GM12878 (cell line): ENCODE measurements at regions not wholly inside any gene's neighbourhood (a gene's known extent, or its start where the extent isn't known, plus 50 kb on each side); places are given as distances from the start of the nearest gene placed in this dataset.

ENCODE experiments used
- ATAC-seq: fragments of 200-7000 bp; cut with Tn5 transposase; 3 replicates; pipeline ENCODE4 v1.9.1; 2020; ENCODE audit warnings: mild to moderate bottlenecking, moderate library complexity
- BruUV-seq: library from RNA; stranded (reverse); fragments of 400-500 nt; replicated peaks from 2 replicates; lab custom pipeline; 2021; lab: Mats Ljungman, UMichigan
- CTCF ChIA-PET: fragments of 300-600 bp; sonication (Branson Sonifier 250); formaldehyde crosslinking; extraction: SDS; loops from one replicate; lab custom pipeline; 2021; ENCODE audit warnings: inconsistent platforms; lab: Yijun Ruan, JAX
- POLR2A ChIA-PET: fragments of 350-600 bp; formaldehyde crosslinking; extraction: SDS; loops from one replicate; lab custom pipeline; 2021; ENCODE audit warnings: inconsistent platforms; lab: Charles Lee
- RAD21 ChIA-PET: fragments of 300-600 bp; sonication (Branson Sonifier 250); formaldehyde crosslinking; loops from one replicate; lab custom pipeline; 2023; ENCODE audit warnings: antibody characterized with exemption; ENCODE audit not compliant: unreplicated experiment; lab: Charles Lee
- SMC1A ChIA-PET: fragments of 300-600 bp; sonication (Branson Sonifier 250); formaldehyde crosslinking; loops from one replicate; lab custom pipeline; 2023; ENCODE audit not compliant: unreplicated experiment, uncharacterized antibody; lab: Charles Lee
- DNase-seq: peaks from one replicate; pipeline ENCODE4 v3.0.0-alpha.2; 2011; ENCODE audit warnings: low read depth, low spot score
- FAIRE-seq: peaks from 3 replicates; lab custom pipeline; 2011; peaks lifted over from hg19 to GRCh38; lab: Jason Lieb, UNC
- H2AFZ ChIP-seq: 2 replicates; pipeline ENCODE4 v1.6.0; 2011; ENCODE audit warnings: low read depth, low read length, control low read depth; ENCODE audit not compliant: control insufficient read depth
- H3K27ac ChIP-seq: 2 replicates; pipeline ENCODE4 v1.5.1; 2011; ENCODE audit warnings: control low read depth; ENCODE audit not compliant: control insufficient read depth, insufficient read depth
- H3K27me3 ChIP-seq, 2 experiments: replicated peaks in 1 of 2; 2 replicates each; pipeline versions ENCODE4 v1.6.0 to v1.6.1; 2011; ENCODE audit warnings: low read length in 1 of 2; ENCODE audit not compliant: control insufficient read depth in 2 of 2, insufficient read depth in 2 of 2
- H3K36me3 ChIP-seq, 2 experiments: 2 replicates each; pipeline ENCODE4 v1.5.1; 2011; ENCODE audit warnings: low read length in 1 of 2; ENCODE audit not compliant: control insufficient read depth in 2 of 2, insufficient read depth in 2 of 2
- H3K4me1 ChIP-seq: 2 replicates; pipeline ENCODE4 v1.6.1; 2011; ENCODE audit warnings: mild to moderate bottlenecking, low read length, moderate library complexity, mixed read lengths; ENCODE audit not compliant: control insufficient read depth, insufficient read depth
- H3K4me2 ChIP-seq: 2 replicates; pipeline ENCODE4 v1.6.0; 2011; ENCODE audit warnings: control low read depth; ENCODE audit not compliant: control insufficient read depth, insufficient read depth
- H3K4me3 ChIP-seq: fragments of 200-600 bp; sonication (generic); 2 replicates; pipeline ENCODE4 v1.5.1; 2016
- H3K79me2 ChIP-seq: 2 replicates; pipeline ENCODE4 v1.6.0; 2011; ENCODE audit warnings: low read length; ENCODE audit not compliant: control insufficient read depth, insufficient read depth
- H3K9ac ChIP-seq: 2 replicates; pipeline ENCODE4 v1.8.0; 2011; ENCODE audit warnings: low read length, control low read depth, mixed read lengths; ENCODE audit not compliant: control insufficient read depth, insufficient read depth
- H3K9me3 ChIP-seq: replicated peaks from 3 replicates; pipeline ENCODE4 v1.5.1; 2011; ENCODE audit warnings: mild to moderate bottlenecking, low read length; ENCODE audit not compliant: control insufficient read depth, insufficient read depth
- H4K20me1 ChIP-seq: 2 replicates; pipeline ENCODE4 v1.6.0; 2011; ENCODE audit not compliant: control insufficient read depth, insufficient read depth
- CEBPB ChIP-seq, 2 experiments: fragments of 150-350 bp in 1 of 2; IDR thresholded peaks; 2 replicates each; pipeline ENCODE4 v1.6.1; 2012 to 2014; ENCODE audit warnings: low read depth in 2 of 2, low read length in 2 of 2, borderline replicate concordance in 1 of 2, inconsistent platforms in 1 of 2
- FOXM1 ChIP-seq: IDR thresholded peaks from 2 replicates; pipeline ENCODE4 v1.6.1; 2012; ENCODE audit warnings: low read depth, mild to moderate bottlenecking, inconsistent platforms, low read length, moderate library complexity
- HDAC2 ChIP-seq: fragments of 200-600 bp; sonication (generic); IDR thresholded peaks from 2 replicates; pipeline ENCODE4 v1.6.1; 2017
- RAD21 ChIP-seq: IDR thresholded peaks from 2 replicates; pipeline ENCODE4 v1.6.1; 2011; ENCODE audit warnings: mild to moderate bottlenecking, low read depth, low read length, moderate library complexity; ENCODE audit not compliant: insufficient read depth
- RUNX3 ChIP-seq: IDR thresholded peaks from 2 replicates; pipeline ENCODE4 v1.6.1; 2012; ENCODE audit warnings: low read length, inconsistent platforms
- SMAD5 ChIP-seq: IDR thresholded peaks from 2 replicates; pipeline ENCODE4 v1.6.1; 2016; ENCODE audit warnings: antibody characterized with exemption, low read depth
- SMC3 ChIP-seq: IDR thresholded peaks from 2 replicates; pipeline ENCODE4 v1.6.1; 2011; ENCODE audit warnings: low read length, improper control_type of control experiment, borderline replicate concordance
- TCF7 ChIP-seq: IDR thresholded peaks from 2 replicates; pipeline ENCODE4 v1.6.1; 2014; ENCODE audit warnings: antibody characterized with exemption, borderline replicate concordance
- WGBS: methylation state at CpG from one replicate; pipeline ENCODE4 v1.1.6; 2016; ENCODE audit warnings: low lambda C conversion rate; ENCODE audit not compliant: insufficient replicate concordance, insufficient coverage; ENCODE audit errors: missing lambda C conversion rate; 5-methylcytosine and 5-hydroxymethylcytosine counted together
- in situ Hi-C: fragments of 300-500 bp; cut with MboI; formaldehyde crosslinking; loops from 9 replicates; pipeline ENCODE4 v1.14.3; 2018; ENCODE audit warnings: mixed read lengths
- intact Hi-C: fragments of 100-400 bp; cut with micrococcal nuclease; formaldehyde crosslinking; loops from one replicate; pipeline ENCODE4 v1.14.2; 2022; ENCODE audit not compliant: unreplicated experiment
- TF ChIP-seq, protein P1 (sequence below), 3 experiments: IDR thresholded peaks in 2 of 3; conservative IDR thresholded peaks in 1 of 3; 2 replicates each; pipeline ENCODE4 v1.5.1; 2011; ENCODE audit warnings: low read depth in 3 of 3, low read length in 3 of 3, mild to moderate bottlenecking in 3 of 3, control low read depth in 2 of 3, moderate library complexity in 2 of 3, inconsistent platforms in 1 of 3, mixed read lengths in 1 of 3; ENCODE audit not compliant: control insufficient read depth in 2 of 3, insufficient read depth in 1 of 3; ENCODE audit errors: extremely low read depth in 1 of 3
- TF ChIP-seq, protein P2 (sequence below): fragments of 450-650 bp; IDR thresholded peaks from 2 replicates; pipeline ENCODE4 v1.6.1; 2016; ENCODE audit warnings: mild to moderate bottlenecking
- TF ChIP-seq, protein P3 (sequence below): IDR thresholded peaks from 2 replicates; pipeline ENCODE4 v1.6.1; 2011; ENCODE audit warnings: low read depth, low read length, improper control_type of control experiment, borderline replicate concordance

DNA sequence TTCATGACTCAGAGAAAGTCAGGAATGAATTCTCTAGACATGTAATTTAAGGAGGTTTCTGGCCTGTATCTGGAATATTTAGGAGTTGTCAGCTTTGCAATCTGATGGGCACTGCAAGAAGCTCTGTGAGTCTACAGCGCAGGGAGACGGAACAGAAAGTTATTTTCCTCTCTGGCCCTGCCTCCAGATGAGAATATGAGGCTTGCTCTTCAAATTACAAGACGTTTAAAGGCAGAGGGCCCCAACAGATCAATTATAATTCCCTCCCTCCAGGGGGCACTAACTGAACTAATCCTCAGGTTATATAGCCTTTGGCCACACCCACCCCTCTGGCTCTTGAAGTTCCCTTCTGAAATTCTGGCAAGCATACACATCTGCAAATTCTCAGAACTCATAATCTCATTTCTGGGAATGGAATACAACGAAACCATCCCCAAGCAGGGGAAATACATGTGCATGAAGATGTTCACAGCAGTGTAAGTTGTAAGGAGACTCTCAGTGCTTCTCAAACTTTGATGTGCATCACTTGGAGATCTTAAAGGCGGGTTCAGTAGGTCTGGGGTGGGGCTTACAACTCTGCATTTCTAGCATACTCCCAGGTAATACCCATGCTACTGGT is 307.6 kb downstream of the CWC27 start:
- SMC1A ChIA-PET = interaction anchor here (0.9 to 25.4 kb wide), 11 partner anchors 8 to 404 kb away, joined by 3 to 614 read pairs (median 4); partner anchors contain the start of gene ADAMTS6
- Histone ChIP-seq H3K4me3 (no peak overlapping the region), H2AFZ (peak overlapping the region; percentile 67), H3K9me3 (no peaks in the 10 kb centered on the region), H3K36me3 (no peaks in the 10 kb centered on the region), H4K20me1 (no peaks in the 10 kb centered on the region), H3K27ac (no peak overlapping the region), H3K9ac (no peak overlapping the region), H3K4me2 (no peak overlapping the region), H3K79me2 (no peaks in the 10 kb centered on the region), H3K27me3 (no peaks in the 10 kb centered on the region), H3K4me1 (peaks cover 17% of the 10 kb centered on the region)
- 50% methylated on average over 5 of the region's 5 CpGs for WGBS
- BruUV-seq = no TSS peak
- POLR2A ChIA-PET = no interaction called here
- CTCF ChIA-PET = interaction anchor here (0.7 to 7.0 kb wide), 9 partner anchors 9 to 455 kb away, joined by 3 to 61 read pairs (median 5); partner anchors contain the start of gene ADAMTS6
- FAIRE-seq (peak; percentile 78), DNase-seq (no peak), ATAC-seq (peak; percentile 93)
- RAD21 ChIA-PET = interaction anchor here (0.8 to 10.5 kb wide), 2 partner anchors 28 to 405 kb away, joined by 3 to 90 read pairs; partner anchors contain the start of gene ADAMTS6
- in situ Hi-C loops (no loop called here), intact Hi-C loops (loop anchor here (10.0 kb wide), 1 partner anchor 262 kb away; no protein-coding TSS in a partner anchor)
- TF ChIP-seq TCF7 = 0 out of 2 replicates have a peak, but pooled peaks have one; percentile 34
- TF ChIP-seq FOXM1 = peak; percentile 39; the same call in 1 of the 2 replicates
- TF ChIP-seq, protein P1, sequence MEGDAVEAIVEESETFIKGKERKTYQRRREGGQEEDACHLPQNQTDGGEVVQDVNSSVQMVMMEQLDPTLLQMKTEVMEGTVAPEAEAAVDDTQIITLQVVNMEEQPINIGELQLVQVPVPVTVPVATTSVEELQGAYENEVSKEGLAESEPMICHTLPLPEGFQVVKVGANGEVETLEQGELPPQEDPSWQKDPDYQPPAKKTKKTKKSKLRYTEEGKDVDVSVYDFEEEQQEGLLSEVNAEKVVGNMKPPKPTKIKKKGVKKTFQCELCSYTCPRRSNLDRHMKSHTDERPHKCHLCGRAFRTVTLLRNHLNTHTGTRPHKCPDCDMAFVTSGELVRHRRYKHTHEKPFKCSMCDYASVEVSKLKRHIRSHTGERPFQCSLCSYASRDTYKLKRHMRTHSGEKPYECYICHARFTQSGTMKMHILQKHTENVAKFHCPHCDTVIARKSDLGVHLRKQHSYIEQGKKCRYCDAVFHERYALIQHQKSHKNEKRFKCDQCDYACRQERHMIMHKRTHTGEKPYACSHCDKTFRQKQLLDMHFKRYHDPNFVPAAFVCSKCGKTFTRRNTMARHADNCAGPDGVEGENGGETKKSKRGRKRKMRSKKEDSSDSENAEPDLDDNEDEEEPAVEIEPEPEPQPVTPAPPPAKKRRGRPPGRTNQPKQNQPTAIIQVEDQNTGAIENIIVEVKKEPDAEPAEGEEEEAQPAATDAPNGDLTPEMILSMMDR (IDR thresholded peaks at IDR 0.05 in 2 of 3, conservative IDR thresholded peaks at IDR 0.05 in 1 of 3; ENCODE audit: control insufficient read depth in 2 of 3, extremely low read depth in 1 of 3, insufficient read depth in 1 of 3, low read depth in 3 of 3, low read length in 3 of 3) = peak; percentile 35 to 54 (median 43)
- TF ChIP-seq SMC3 = peak; percentile 41; the same call in 1 of the 2 replicates
- no peak for TF ChIP-seq CEBPB (IDR thresholded peaks at IDR 0.05; ENCODE audit: borderline replicate concordance in 1 of 2, low read depth in 2 of 2, low read length in 2 of 2)
- no peak for TF ChIP-seq SMAD5
- TF ChIP-seq HDAC2 = no peak
- peak; percentile 66 for TF ChIP-seq RAD21
- TF ChIP-seq, protein P2, sequence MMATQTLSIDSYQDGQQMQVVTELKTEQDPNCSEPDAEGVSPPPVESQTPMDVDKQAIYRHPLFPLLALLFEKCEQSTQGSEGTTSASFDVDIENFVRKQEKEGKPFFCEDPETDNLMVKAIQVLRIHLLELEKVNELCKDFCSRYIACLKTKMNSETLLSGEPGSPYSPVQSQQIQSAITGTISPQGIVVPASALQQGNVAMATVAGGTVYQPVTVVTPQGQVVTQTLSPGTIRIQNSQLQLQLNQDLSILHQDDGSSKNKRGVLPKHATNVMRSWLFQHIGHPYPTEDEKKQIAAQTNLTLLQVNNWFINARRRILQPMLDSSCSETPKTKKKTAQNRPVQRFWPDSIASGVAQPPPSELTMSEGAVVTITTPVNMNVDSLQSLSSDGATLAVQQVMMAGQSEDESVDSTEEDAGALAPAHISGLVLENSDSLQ = no peak
- TF ChIP-seq RUNX3 = peak; percentile 32; the same call in 1 of the 2 replicates
- TF ChIP-seq, protein P3, sequence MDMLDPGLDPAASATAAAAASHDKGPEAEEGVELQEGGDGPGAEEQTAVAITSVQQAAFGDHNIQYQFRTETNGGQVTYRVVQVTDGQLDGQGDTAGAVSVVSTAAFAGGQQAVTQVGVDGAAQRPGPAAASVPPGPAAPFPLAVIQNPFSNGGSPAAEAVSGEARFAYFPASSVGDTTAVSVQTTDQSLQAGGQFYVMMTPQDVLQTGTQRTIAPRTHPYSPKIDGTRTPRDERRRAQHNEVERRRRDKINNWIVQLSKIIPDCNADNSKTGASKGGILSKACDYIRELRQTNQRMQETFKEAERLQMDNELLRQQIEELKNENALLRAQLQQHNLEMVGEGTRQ = no peak
